GM23338 (cell line): ENCODE measurements at regions not wholly inside any gene's neighbourhood (a gene's known extent, or its start where the extent isn't known, plus 50 kb on each side); places are given as distances from the start of the nearest gene placed in this dataset.

Source experiments
- ATAC-seq: fragments of 200-7000 bp; cut with Tn5 transposase; 3 replicates; pipeline ENCODE4 v1.9.1; 2020
- DNase-seq: peaks from one replicate; pipeline ENCODE4 v3.0.0-alpha.2; 2015; ENCODE audit warnings: low spot score
- H2AFZ ChIP-seq: fragments of 200-600 bp; sonication (generic); 2 replicates; pipeline ENCODE4 v1.8.0; 2016; ENCODE audit warnings: antibody characterized with exemption, mild to moderate bottlenecking, moderate library complexity
- H3F3A ChIP-seq: fragments of 200-600 bp; sonication (generic); replicated peaks from 2 replicates; pipeline ENCODE4 v1.8.0; 2017; ENCODE audit warnings: antibody characterized with exemption, mixed run types, low read depth
- H3K27ac ChIP-seq: fragments of 200-600 bp; sonication (generic); 2 replicates; pipeline ENCODE4 v1.6.1; 2016; ENCODE audit warnings: low read depth
- H3K27me3 ChIP-seq: fragments of 200-600 bp; sonication (generic); 2 replicates; pipeline ENCODE4 v1.8.0; 2016; ENCODE audit warnings: mild to moderate bottlenecking, mixed run types, moderate library complexity; ENCODE audit not compliant: insufficient read depth
- H3K36me3 ChIP-seq: fragments of 200-600 bp; sonication (generic); 2 replicates; pipeline ENCODE4 v1.8.0; 2016; ENCODE audit warnings: mild to moderate bottlenecking; ENCODE audit not compliant: insufficient read depth
- H3K4me1 ChIP-seq: fragments of 200-600 bp; sonication (generic); 2 replicates; pipeline ENCODE4 v1.8.0; 2016; ENCODE audit warnings: mild to moderate bottlenecking, moderate library complexity; ENCODE audit not compliant: insufficient read depth
- H3K4me2 ChIP-seq: fragments of 200-600 bp; sonication (generic); 2 replicates; pipeline ENCODE4 v1.7.1; 2017; ENCODE audit warnings: mixed run types
- H3K4me3 ChIP-seq: fragments of 200-600 bp; sonication (generic); 2 replicates; pipeline ENCODE4 v1.6.1; 2016; ENCODE audit warnings: mixed run types
- H3K79me2 ChIP-seq: fragments of 200-600 bp; sonication (generic); replicated peaks from 2 replicates; pipeline ENCODE4 v1.8.0; 2017; ENCODE audit warnings: mild to moderate bottlenecking; ENCODE audit not compliant: insufficient read depth
- H3K9me2 ChIP-seq: fragments of 200-600 bp; sonication (generic); 2 replicates; pipeline ENCODE4 v1.8.0; 2017; ENCODE audit not compliant: insufficient read depth
- H4K20me1 ChIP-seq: fragments of 200-600 bp; sonication (generic); replicated peaks from 2 replicates; pipeline ENCODE4 v1.8.0; 2017; ENCODE audit warnings: mild to moderate bottlenecking; ENCODE audit not compliant: insufficient read depth
- H3K27ac Mint-ChIP-seq: 2 replicates; pipeline ENCODE4 v1.8.0; 2020; ENCODE audit warnings: inconsistent platforms, mild to moderate bottlenecking, moderate library complexity, mixed read lengths
- H3K27me3 Mint-ChIP-seq: 3 replicates; pipeline ENCODE4 v1.8.0; 2022; ENCODE audit warnings: low read depth, mild to moderate bottlenecking, moderate library complexity, mixed read lengths, inconsistent platforms; ENCODE audit not compliant: insufficient read depth, poor library complexity
- H3K36me3 Mint-ChIP-seq: 3 replicates; pipeline ENCODE4 v1.8.0; 2021; ENCODE audit warnings: low read depth, mild to moderate bottlenecking, inconsistent platforms, moderate library complexity, mixed read lengths
- H3K4me1 Mint-ChIP-seq: 3 replicates; pipeline ENCODE4 v1.8.0; 2020; ENCODE audit warnings: mild to moderate bottlenecking, inconsistent platforms, mixed read lengths
- H3K4me3 Mint-ChIP-seq: 3 replicates; pipeline ENCODE4 v1.8.0; 2021; ENCODE audit warnings: moderate library complexity, mild to moderate bottlenecking, inconsistent platforms, mixed read lengths
- H3K9me3 Mint-ChIP-seq: 3 replicates; pipeline ENCODE4 v1.8.0; 2020; ENCODE audit warnings: moderate library complexity, mild to moderate bottlenecking, inconsistent platforms, mixed read lengths
- CREB1 ChIP-seq: fragments of 250-450 bp; sonication (Bioruptor Pico); IDR thresholded peaks from 2 replicates; pipeline ENCODE4 v1.5.0; 2020; ENCODE audit warnings: low read depth, mild to moderate bottlenecking, moderate library complexity
- CTCF ChIP-seq, 2 experiments: fragments of 200-600 bp in 1 of 2; sonication (generic) in 1 of 2; conservative IDR thresholded peaks; 2 replicates each; pipeline versions ENCODE4 v1.5.1 to v1.6.1; 2016 to 2017; ENCODE audit warnings: antibody characterized with exemption in 2 of 2, low read depth in 2 of 2, mild to moderate bottlenecking in 2 of 2, moderate library complexity in 1 of 2
- ETS1 ChIP-seq: IDR thresholded peaks from 2 replicates; pipeline ENCODE4 v1.6.1; 2016; ENCODE audit warnings: antibody characterized with exemption
- EZH2 ChIP-seq: fragments of 200-600 bp; sonication (generic); IDR thresholded peaks from one replicate; pipeline ENCODE4 v1.8.0; 2017; ENCODE audit warnings: antibody characterized with exemption, mild to moderate bottlenecking, low read depth; ENCODE audit not compliant: unreplicated experiment
- EZH2phosphoT487 ChIP-seq: fragments of 200-600 bp; sonication (generic); IDR thresholded peaks from one replicate; pipeline ENCODE4 v1.8.1; 2018; ENCODE audit warnings: antibody characterized with exemption; ENCODE audit not compliant: unreplicated experiment
- JUNB ChIP-seq: IDR thresholded peaks from one replicate; pipeline ENCODE4 v1.6.1; 2016; ENCODE audit warnings: antibody characterized with exemption; ENCODE audit not compliant: unreplicated experiment
- NANOG ChIP-seq: IDR thresholded peaks from 2 replicates; pipeline ENCODE4 v1.6.1; 2016; ENCODE audit warnings: antibody characterized with exemption, borderline replicate concordance
- STAT1 ChIP-seq: IDR thresholded peaks from one replicate; pipeline ENCODE4 v1.6.1; 2016; ENCODE audit warnings: antibody characterized with exemption; ENCODE audit not compliant: unreplicated experiment
- ZNF114 ChIP-seq: fragments of 250-450 bp; sonication (Bioruptor Pico); IDR thresholded peaks from 2 replicates; pipeline ENCODE4 v1.5.0; 2020; ENCODE audit warnings: mild to moderate bottlenecking, moderate library complexity
- ZNF331 ChIP-seq: fragments of 250-450 bp; sonication (Bioruptor Pico); IDR thresholded peaks from 2 replicates; pipeline ENCODE4 v1.5.0; 2020; ENCODE audit warnings: low read depth, mild to moderate bottlenecking, moderate library complexity
- ZNF462 ChIP-seq: fragments of 250-450 bp; sonication (Bioruptor Pico); IDR thresholded peaks from 2 replicates; pipeline ENCODE4 v1.5.0; 2020; ENCODE audit warnings: mild to moderate bottlenecking, moderate library complexity
- TF ChIP-seq, protein P1 (sequence below): IDR thresholded peaks from one replicate; pipeline ENCODE4 v1.6.1; 2018; ENCODE audit warnings: antibody characterized with exemption; ENCODE audit not compliant: unreplicated experiment

DNA sequence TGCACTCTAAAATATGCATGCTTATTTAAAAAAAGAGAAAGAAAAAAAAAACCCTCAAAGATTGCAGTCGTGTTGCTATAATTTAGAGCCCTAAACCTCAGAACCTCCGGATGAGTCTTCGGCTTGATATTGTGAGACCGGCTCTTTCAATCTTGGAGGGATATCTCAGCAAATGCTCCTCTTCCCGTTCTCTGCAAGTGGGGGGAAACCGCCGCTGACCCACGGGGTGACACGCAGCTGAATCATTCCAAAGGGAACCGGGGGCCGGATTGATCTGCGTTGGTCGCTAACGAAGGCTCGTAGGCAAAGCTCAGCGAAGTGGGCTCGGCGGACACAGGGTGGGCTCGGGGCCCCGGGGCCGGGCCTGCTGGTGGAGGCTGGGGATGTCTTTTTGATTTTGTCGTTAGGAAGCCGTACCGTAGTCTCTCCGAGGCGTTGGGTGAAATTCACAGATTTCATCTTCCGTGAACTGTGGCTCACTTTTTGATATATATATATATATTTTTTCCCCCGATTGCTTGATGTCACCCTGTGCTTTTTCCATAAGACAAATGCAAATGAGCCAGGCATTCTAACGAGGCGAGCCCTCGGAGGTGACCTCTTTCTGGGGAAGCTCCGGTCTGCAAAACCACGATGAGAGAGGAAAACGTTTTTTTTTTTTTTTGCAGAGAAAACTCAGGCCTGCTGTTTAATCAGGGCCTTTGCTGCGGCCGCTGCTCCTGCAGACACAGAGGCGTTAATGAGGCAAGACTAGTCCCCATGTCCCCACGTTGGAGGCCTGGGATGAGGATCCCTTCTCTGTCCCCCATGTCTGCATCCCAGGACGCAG, 110.7 kb upstream of the PPP2R3B start:
- no peak for DNase-seq
- H2AFZ ChIP-seq, result peak overlapping the region; percentile 91
- no peak for TF ChIP-seq CREB1 (CRISPR knock-in tag)
- TF ChIP-seq, protein P1, sequence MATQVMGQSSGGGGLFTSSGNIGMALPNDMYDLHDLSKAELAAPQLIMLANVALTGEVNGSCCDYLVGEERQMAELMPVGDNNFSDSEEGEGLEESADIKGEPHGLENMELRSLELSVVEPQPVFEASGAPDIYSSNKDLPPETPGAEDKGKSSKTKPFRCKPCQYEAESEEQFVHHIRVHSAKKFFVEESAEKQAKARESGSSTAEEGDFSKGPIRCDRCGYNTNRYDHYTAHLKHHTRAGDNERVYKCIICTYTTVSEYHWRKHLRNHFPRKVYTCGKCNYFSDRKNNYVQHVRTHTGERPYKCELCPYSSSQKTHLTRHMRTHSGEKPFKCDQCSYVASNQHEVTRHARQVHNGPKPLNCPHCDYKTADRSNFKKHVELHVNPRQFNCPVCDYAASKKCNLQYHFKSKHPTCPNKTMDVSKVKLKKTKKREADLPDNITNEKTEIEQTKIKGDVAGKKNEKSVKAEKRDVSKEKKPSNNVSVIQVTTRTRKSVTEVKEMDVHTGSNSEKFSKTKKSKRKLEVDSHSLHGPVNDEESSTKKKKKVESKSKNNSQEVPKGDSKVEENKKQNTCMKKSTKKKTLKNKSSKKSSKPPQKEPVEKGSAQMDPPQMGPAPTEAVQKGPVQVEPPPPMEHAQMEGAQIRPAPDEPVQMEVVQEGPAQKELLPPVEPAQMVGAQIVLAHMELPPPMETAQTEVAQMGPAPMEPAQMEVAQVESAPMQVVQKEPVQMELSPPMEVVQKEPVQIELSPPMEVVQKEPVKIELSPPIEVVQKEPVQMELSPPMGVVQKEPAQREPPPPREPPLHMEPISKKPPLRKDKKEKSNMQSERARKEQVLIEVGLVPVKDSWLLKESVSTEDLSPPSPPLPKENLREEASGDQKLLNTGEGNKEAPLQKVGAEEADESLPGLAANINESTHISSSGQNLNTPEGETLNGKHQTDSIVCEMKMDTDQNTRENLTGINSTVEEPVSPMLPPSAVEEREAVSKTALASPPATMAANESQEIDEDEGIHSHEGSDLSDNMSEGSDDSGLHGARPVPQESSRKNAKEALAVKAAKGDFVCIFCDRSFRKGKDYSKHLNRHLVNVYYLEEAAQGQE, result no peak
- TF ChIP-seq ZNF114 (CRISPR knock-in tag), result no peak
- no peak for TF ChIP-seq NANOG
- TF ChIP-seq CTCF (conservative IDR thresholded peaks at IDR 0.05; ENCODE audit: low read depth in 2 of 2), result no peak
- no peak for TF ChIP-seq ZNF462
- no peak for TF ChIP-seq JUNB
- no peak for TF ChIP-seq EZH2
- TF ChIP-seq STAT1, result no peak
- no peak for TF ChIP-seq EZH2phosphoT487
- TF ChIP-seq ZNF331 (CRISPR knock-in tag), result no peak
- no peak for TF ChIP-seq ETS1
- H3K9me2 ChIP-seq, result no peaks in the 10 kb centered on the region
- H3K27ac ChIP-seq, result no peak overlapping the region
- no peak overlapping the region for H3K4me3 ChIP-seq
- peaks cover 18% of the 10 kb centered on the region; the same call in 1 of the 2 replicates for H3F3A ChIP-seq
- no peaks in the 10 kb centered on the region for H3K79me2 ChIP-seq
- Mint-ChIP-seq H3K9me3 (peaks cover 85% of the 10 kb centered on the region), H3K27ac (no peak overlapping the region), H3K27me3 (peaks cover 4% of the 10 kb centered on the region), H3K36me3 (peaks cover 27% of the 10 kb centered on the region), H3K4me3 (no peak overlapping the region), H3K4me1 (no peaks in the 10 kb centered on the region; the same call in 2 of the 3 replicates)
- H3K36me3 ChIP-seq, result no peaks in the 10 kb centered on the region
- H3K4me1 ChIP-seq, result peaks cover 16% of the 10 kb centered on the region
- no peak overlapping the region for H3K4me2 ChIP-seq
- no peak for ATAC-seq
- peaks cover 4% of the 10 kb centered on the region; the same call in 1 of the 2 replicates for H3K27me3 ChIP-seq
- H4K20me1 ChIP-seq, result no peaks in the 10 kb centered on the region
